GM21423 (cell line): ENCODE measurements at regions not wholly inside any gene's neighbourhood (a gene's known extent, or its start where the extent isn't known, plus 50 kb on each side); places are given as distances from the start of the nearest gene placed in this dataset.
"Not testable (repeated sequence)": the region's sequence is repeated elsewhere in the genome, so short reads cannot be mapped to it uniquely, and the experiment has no call there.

Experiments
- ATAC-seq: cut with Tn5 transposase; IDR thresholded peaks from one replicate; pipeline ENCODE4 v1.9.1; 2021; ENCODE audit warnings: mild to moderate bottlenecking, moderate library complexity; ENCODE audit not compliant: unreplicated experiment

DNA sequence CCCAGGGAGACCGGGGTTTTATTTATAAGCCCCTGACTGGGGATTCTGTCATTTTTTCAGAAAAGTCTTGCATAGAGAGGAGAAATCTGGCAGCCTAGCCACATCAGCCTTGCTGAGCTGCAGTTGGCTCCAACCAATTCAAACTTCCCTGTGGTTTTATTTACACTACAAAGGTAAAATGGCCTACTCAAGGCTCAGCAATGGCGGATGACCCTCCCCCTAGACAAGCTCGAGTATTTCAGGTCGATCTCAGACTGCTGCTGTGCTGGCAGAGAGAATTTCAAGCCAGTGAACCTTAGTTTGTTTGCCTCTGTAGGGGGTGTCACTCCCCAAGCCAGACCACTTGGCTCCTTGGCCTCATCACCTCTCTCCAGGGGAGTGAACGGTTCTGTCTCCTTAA is 52.9 kb downstream of the CDY2A start:
- not testable (repeated sequence) for ATAC-seq

DNA sequence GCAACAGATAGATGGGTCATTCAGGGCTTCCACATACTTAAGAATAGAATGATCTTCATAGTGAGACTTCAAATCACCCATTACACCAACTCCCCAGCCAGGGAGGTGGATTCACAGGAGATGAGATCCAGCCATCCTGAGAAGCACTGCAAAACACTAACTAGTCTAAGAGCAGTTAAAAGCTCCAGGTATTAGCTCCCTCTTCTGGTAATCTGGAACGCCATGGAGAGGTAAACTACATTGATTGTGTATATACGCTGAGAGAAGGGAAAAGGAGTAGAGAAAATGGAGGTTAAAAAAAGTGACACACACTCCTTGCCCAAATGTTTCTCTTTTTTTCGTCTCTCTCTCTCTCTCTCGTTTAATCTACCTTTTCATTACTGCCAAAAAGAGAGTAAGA is 60.3 kb downstream of the CDY2A start:
- ATAC-seq: not testable (repeated sequence)

- ATAC-seq: not testable (repeated sequence)
Observed at GRCh38 chrY:18086361-18086977, 60.9 kb downstream of the CDY2A start.

DNA sequence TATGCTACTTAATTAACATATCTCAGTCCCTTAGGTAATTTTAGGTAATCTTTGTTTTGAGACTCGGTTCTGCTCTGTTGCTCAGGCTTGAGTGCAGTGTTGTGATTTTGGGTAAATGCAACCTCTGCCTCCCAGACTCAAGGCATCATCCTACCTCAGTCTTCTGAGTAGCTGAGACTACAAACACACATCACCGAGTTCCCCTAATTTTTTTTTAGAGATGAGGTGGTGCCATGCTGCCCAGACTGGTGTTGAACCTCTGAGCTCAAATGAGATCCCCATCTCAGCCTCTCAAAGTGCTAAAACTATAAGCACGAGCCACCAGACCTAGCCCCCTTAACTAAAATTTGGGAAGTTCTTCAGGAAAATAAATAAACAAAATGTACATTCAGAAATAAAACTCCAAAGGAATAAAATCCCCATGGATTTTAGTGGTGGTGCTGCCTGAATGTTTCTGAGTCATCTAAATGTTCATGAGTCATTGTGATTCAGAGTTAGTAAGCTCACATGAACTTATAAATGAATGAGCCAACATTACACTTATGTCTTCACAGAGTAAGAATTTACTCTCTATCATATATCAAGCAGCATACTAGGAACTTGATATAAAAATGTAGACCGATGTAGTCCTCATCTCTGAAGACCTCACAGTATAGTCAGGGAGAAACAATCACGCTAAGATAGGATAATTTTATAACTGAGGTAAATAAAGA is 62.5 kb downstream of the CDY2A start:
- ATAC-seq: not testable (repeated sequence)

DNA sequence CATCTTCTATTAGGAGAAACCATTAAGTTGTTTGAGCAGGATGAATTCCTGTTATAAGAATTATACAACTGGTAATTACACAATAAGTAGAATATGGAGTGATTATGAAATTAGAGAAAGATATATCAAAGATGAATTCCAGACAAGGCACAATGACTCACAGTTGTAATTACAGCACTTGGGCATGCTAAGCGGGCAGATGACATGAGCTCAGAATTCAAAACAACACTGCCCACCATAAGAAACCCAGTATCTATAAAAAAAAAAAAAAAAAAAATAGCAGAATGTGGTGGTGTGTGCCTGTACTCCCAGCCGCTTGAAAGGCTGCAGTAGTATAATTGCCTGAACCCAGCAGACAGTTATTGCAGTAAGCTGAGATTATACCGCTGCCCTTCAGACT is 67.4 kb downstream of the CDY2A start:
- ATAC-seq: not testable (repeated sequence)

GRCh38 chrY:18105691-18106090 is 80.1 kb downstream of the CDY2A start:
- not testable (repeated sequence) for ATAC-seq

DNA sequence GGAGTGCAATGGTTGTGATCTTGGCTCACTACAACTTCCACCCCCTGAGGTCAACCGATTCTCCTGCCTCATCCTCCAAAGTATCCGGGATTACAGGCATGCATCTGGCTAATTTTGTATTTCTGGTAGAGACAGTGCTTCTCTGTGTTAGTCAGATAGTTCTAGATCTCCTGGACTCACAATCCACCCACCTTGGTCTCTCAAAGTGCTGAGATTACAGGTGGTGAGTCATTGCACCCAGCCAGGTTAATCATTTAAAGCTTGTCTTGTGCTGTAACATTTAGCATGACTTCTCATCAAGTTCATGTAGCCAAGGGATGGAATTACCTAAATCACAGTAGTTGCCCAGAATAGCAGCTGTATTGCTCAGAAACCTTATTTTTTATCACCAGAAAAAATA is 92.8 kb downstream of the CDY2A start:
- ATAC-seq: not testable (repeated sequence)

DNA sequence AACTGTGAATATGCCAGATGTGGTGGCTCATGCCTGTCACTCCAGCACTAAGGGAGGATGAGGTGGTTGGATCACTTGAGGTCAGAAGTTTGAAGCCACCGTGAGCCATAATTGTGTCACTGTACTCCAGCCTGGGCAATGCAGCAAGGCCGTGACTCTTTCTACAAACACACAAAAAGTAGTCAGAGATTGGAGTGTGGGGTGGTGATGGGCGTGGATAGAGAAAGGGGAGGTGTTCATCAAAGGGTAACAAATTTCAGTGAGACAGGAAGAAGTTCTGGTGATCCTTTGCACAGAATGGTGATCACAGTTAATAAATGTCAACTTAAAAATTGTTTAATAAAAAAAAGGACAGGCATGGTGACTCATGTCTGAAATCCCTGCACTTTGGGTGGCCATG is 112.1 kb downstream of the CDY2A start:
- not testable (repeated sequence) for ATAC-seq

DNA sequence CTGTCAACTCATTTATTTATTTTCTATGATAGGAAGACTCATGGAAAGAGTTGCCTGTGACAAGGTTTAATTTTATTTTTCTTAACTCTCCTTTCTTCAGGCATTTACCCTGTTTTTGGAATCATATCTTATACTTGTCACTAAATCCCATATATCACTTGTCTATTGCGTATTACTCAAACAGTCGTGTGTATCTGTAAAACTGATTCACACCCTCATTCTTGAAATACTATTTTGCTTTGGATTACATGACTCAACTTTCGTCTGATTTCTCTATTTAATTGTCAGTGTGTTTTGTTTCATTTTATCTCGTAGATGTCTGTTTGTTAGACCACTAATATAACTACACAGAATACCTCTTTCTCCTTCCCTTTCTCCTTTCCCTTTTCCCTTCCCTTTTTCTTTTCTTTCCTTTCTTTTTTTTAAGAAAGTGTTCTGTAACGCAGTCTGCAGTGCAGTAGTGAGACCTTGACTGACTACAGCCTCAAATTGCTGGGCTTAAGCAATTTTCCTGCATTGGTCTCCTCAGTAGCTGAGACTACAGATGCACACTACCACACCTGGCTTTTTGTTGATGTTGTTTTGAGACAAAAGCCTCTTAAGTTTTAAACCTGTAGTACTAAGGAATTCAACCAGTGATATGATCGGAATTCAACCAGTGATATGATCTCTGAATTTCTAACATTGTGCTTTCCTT is 113.9 kb downstream of the CDY2A start:
- not testable (repeated sequence) for ATAC-seq

GRCh38 chrY:18146417-18146816 is 120.8 kb downstream of the CDY2A start:
- ATAC-seq: not testable (repeated sequence)

DNA sequence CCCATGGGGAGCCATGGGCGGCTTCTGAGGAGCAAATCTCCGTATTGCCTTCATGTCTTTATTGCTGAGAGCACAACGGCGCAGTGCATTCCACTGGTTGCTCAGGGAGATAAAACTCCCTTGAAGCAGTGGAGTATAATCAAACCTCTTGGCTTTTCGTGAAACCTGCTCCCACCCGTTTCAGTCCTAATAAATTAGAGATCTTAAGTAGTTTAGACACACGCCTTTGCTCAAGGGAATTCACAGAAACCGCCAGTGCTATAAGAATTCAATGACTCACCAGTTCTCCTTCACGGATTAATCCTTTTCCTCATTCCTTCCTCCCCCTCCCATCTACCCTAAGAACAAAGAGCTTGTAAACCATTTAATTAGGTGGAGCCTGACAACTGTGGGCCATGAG is 127.0 kb downstream of the CDY2A start:
- not testable (repeated sequence) for ATAC-seq

DNA sequence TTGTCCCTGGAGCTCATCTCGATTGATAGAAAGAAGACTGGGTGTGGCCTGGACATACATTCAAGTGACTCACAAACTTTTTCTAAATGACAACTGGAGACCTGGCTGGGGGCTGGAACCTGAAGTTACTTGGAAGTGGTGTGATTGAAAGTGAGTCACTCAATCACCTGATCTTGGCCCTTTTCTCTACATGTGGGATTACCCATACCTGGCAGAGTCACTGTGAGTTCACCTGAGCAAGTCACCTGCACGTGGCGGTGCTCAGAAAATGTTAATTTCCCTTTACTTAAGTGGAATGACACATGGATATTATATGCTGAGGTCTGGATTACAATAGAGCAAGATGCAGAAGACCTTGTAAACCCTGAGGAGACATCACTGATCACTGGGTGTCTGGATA is 140.2 kb downstream of the CDY2A start:
- not testable (repeated sequence) for ATAC-seq

DNA sequence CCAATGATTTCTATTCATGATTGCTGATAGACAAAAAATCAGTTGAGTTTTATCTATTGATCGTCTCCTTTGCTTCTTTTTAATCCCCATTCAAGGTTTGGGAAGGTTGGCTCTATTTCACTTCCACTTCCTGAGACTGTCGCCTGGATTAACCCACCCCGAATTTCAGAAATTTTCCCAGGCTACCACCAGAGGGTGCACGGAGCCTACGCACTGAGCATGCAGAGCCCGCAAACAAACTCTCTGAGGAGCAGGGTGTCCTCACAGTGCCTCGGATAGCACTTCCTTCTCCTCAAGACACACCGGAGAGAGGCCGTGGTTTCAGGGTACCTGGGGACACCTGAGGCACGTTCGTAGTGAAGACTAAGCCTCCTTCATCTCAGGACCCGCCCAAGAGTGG is 150.5 kb downstream of the CDY2A start:
- not testable (repeated sequence) for ATAC-seq

- ATAC-seq: not testable (repeated sequence)
Observed at GRCh38 chrY:18188982-18189683, 163.5 kb downstream of the CDY2A start.

- ATAC-seq: not testable (repeated sequence)
Observed at GRCh38 chrY:18237580-18237979, 212.0 kb downstream of the CDY2A start.

DNA sequence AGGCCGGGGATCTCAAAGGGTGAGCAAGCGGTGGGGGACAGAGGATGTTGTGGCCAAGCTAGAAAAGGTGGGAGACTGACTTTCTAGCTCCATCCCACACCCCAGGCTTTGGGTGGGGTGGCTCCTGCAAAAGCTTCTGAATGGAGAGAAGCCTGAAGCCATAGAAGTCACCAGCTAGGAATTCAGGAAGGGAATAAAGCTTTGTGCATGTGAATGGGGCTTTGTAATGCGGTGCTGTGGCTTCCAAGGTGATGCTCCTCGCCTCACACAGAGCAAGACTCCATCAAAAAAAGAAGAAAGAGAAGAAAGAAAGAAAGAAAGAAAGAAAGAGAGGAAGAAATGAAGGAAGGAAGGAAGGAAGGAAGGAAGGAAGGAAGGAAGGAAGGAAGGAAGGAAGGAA is 237.0 kb downstream of the CDY2A start:
- ATAC-seq: not testable (repeated sequence)

- not testable (repeated sequence) for ATAC-seq
Observed at GRCh38 chrY:18271126-18271525, 245.5 kb downstream of the CDY2A start.

DNA sequence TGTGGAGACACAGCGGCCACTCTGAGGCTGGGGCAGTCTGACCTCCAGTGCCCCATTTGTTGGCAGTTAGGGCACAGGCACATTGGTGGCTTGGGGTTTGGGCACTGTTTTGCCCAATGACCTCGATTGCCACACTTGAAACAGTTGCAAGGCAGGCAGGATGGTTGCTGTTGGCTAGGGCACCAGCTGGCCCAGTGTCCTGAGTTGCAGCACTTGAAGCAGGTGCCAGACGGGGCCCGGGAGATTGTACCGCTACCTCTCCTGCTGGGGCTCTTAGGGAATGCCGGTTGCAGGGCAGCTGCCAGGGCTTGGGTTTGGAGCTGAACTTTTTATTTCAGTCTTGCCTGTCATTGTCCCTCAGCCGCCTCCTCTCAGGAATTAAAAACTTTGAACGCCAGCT is 252.2 kb upstream of the HSFY1 start:
- not testable (repeated sequence) for ATAC-seq

DNA sequence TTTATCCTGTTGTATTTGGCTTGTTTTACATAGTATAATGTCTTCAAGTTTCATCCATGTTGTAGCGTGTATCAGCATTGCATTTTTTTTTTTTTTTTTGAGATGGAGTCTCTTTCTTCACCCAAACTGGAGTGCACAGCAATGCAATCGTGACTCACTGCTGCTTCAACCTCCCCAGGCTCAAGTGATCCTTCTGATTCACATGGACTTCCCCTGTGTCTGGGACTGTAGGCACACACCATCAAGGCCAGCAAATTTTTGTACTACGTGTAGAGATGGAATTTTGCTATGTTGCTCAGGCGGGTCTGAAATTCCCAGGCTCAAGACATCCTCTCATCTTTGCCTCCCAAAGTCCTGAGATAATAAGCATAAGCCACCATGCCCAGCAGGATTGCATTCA is 248.1 kb upstream of the HSFY1 start:
- ATAC-seq: not testable (repeated sequence)

DNA sequence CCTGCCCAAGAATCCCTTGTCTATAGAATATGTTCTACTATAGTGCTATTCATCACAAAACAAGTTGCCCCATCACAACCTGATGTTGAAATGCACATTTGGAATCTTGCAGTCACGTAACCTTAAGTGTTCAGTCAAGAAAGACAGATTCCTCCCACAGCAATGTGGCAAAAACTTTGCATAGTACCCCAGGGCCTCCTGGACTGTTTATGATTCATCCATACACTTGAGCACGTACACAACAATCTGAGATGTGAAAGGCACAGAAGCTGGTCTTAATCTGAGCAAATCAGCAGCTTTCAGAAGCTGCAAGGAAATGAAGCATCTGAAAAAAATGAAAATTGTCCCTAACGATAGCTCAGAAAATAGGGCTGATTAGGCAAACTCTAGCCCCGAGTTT is 240.2 kb upstream of the HSFY1 start:
- not testable (repeated sequence) for ATAC-seq

DNA sequence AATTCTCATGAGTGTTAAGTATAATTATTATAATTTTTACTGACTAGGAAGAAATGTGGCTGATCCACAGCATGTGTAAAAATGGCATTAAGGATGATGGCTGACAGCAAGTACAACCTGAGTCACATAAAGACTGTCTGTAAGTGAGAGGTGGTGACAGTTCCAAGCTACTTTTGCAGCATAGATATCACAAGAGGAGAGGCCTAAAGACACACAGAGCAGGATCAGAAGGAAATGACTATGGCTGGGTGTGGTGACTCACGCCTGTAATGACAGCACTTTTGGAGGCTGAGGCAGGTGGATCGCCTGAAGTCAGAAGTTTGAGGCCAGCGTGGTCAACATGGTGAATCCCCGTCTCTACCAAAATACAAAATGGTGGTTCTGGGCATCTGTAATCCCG is 234.7 kb upstream of the HSFY1 start:
- ATAC-seq: not testable (repeated sequence)
